Cerebellar cortex (tissue), 1 donor: ENCODE measurements at regions not wholly inside any gene's neighbourhood (a gene's known extent, or its start where the extent isn't known, plus 50 kb on each side); places are given as distances from the start of the nearest gene placed in this dataset.
"Not testable (repeated sequence)": the region's sequence is repeated elsewhere in the genome, so short reads cannot be mapped to it uniquely, and the experiment has no call there.

Source experiments
- DNase-seq: peaks from one replicate; pipeline ENCODE4 v3.0.0-alpha.2; 2015; ENCODE audit warnings: low spot score

- DNase-seq: no peak
These were observed 1399.9 kb downstream of the BRD1 start for GRCh38 chr22:48427731-48428211.

GRCh38 chr22:48426466-48427380, 1401.0 kb downstream of the BRD1 start:
- DNase-seq: no peak

GRCh38 chr22:48425641-48426040, 1402.0 kb downstream of the BRD1 start:
- no peak for DNase-seq

- no peak for DNase-seq
These were observed 1402.6 kb downstream of the BRD1 start for GRCh38 chr22:48425091-48425506.

GRCh38 chr22:48424661-48425060, 1403.0 kb downstream of the BRD1 start:
- DNase-seq: no peak

GRCh38 chr22:48424201-48424627, 1403.5 kb downstream of the BRD1 start:
- no peak for DNase-seq

GRCh38 chr22:48423481-48423911, 1404.2 kb downstream of the BRD1 start:
- peak; percentile 20 for DNase-seq

GRCh38 chr22:48422900-48423480, 1404.7 kb downstream of the BRD1 start:
- DNase-seq: no peak

- no peak for DNase-seq
These were observed 1408.8 kb downstream of the BRD1 start for GRCh38 chr22:48418831-48419230.

- DNase-seq: no peak
These were observed 1410.2 kb downstream of the BRD1 start for GRCh38 chr22:48417225-48418070.

GRCh38 chr22:48416396-48417224, 1411.1 kb downstream of the BRD1 start:
- no peak for DNase-seq

- DNase-seq: peak; percentile 27
These were observed 1412.2 kb downstream of the BRD1 start for GRCh38 chr22:48415520-48415919.

GRCh38 chr22:48414651-48415050, 1413.0 kb downstream of the BRD1 start:
- DNase-seq: no peak

GRCh38 chr22:48412931-48413330, 1414.7 kb downstream of the BRD1 start:
- not testable (repeated sequence) for DNase-seq

- DNase-seq: no peak
These were observed 1417.1 kb downstream of the BRD1 start for GRCh38 chr22:48410536-48410935.

GRCh38 chr22:48407256-48407955, 1420.3 kb downstream of the BRD1 start:
- DNase-seq: no peak

GRCh38 chr22:48406161-48406560, 1421.5 kb downstream of the BRD1 start:
- no peak for DNase-seq

GRCh38 chr22:48405741-48406140, 1421.9 kb downstream of the BRD1 start:
- DNase-seq: no peak

GRCh38 chr22:48404801-48405447, 1422.7 kb downstream of the BRD1 start:
- DNase-seq: no peak
